ENCODE measurements at regions not wholly inside any gene's neighbourhood (a gene's known extent, or its start where the extent isn't known, plus 50 kb on each side); places are given as distances from the start of the nearest gene placed in this dataset.

GRCh38 chr6:15790116-15790515 is 127.3 kb upstream of the DTNBP1 start:
- TF ChIP-seq CTCF (conservative IDR thresholded peaks at IDR 0.05; ENCODE audit: low read depth, low read length) (no peak), EZH2 (IDR thresholded peaks at IDR 0.05; ENCODE audit: low read length, unreplicated experiment) (no peak)
